ENCODE measurements at regions not wholly inside any gene's neighbourhood (a gene's known extent, or its start where the extent isn't known, plus 50 kb on each side); places are given as distances from the start of the nearest gene placed in this dataset.

GRCh38 chr3:161555320-161555719 lies 58.7 kb downstream of the OTOL1 start:
- intact Hi-C loops (cut with micrococcal nuclease; ENCODE audit: unreplicated experiment) = no loop called here
- CTCF ChIA-PET = no interaction called here
- Histone ChIP-seq H3K9me3 (ENCODE audit: low read depth, low read length, poor library complexity, severe bottlenecking) (no peaks in the 10 kb centered on the region), H3K4me1 (ENCODE audit: insufficient read depth, low read length, poor library complexity, severe bottlenecking) (peaks cover 22% of the 10 kb centered on the region), H3K36me3 (ENCODE audit: insufficient read depth, low read length, poor library complexity, severe bottlenecking) (no peaks in the 10 kb centered on the region), H3K27me3 (replicated peaks; ENCODE audit: insufficient read depth, low read depth, low read length, poor library complexity) (no peaks in the 10 kb centered on the region), H3K27ac (ENCODE audit: low read depth, low read length, poor library complexity, severe bottlenecking) (no peak overlapping the region), H3K4me3 (ENCODE audit: low read depth, low read length, poor library complexity, severe bottlenecking) (no peak overlapping the region)
- BruUV-seq (replicated peaks) = no TSS peak
- TF ChIP-seq EZH2 (IDR thresholded peaks at IDR 0.05; ENCODE audit: borderline replicate concordance, low read depth, low read length, poor library complexity, severe bottlenecking) (no peak), CTCF (conservative IDR thresholded peaks at IDR 0.05; ENCODE audit: low read depth, low read length) (no peak)
- POLR2A ChIA-PET (ENCODE audit: low non-redundant PET) = no interaction called here
- DNase-seq (ENCODE audit: low spot score) = no peak

GRCh38 chr3:161556533-161556932 lies 59.9 kb downstream of the OTOL1 start:
- CTCF ChIA-PET = no interaction called here
- no peak for DNase-seq (ENCODE audit: low spot score)
- Histone ChIP-seq H3K36me3 (ENCODE audit: insufficient read depth, low read length, poor library complexity, severe bottlenecking) (no peaks in the 10 kb centered on the region), H3K27ac (ENCODE audit: low read depth, low read length, poor library complexity, severe bottlenecking) (no peak overlapping the region), H3K4me3 (ENCODE audit: low read depth, low read length, poor library complexity, severe bottlenecking) (no peak overlapping the region), H3K9me3 (ENCODE audit: low read depth, low read length, poor library complexity, severe bottlenecking) (no peaks in the 10 kb centered on the region), H3K27me3 (replicated peaks; ENCODE audit: insufficient read depth, low read depth, low read length, poor library complexity) (no peaks in the 10 kb centered on the region), H3K4me1 (ENCODE audit: insufficient read depth, low read length, poor library complexity, severe bottlenecking) (peaks cover 26% of the 10 kb centered on the region)
- TF ChIP-seq EZH2 (IDR thresholded peaks at IDR 0.05; ENCODE audit: borderline replicate concordance, low read depth, low read length, poor library complexity, severe bottlenecking) (no peak), CTCF (conservative IDR thresholded peaks at IDR 0.05; ENCODE audit: low read depth, low read length) (no peak)
- BruUV-seq (replicated peaks) = no TSS peak
- POLR2A ChIA-PET (ENCODE audit: low non-redundant PET) = no interaction called here
- intact Hi-C loops (cut with micrococcal nuclease; ENCODE audit: unreplicated experiment) = no loop called here

GRCh38 chr3:161556941-161557340 lies 60.3 kb downstream of the OTOL1 start:
- H3K4me3 ChIP-seq (ENCODE audit: low read depth, low read length, poor library complexity, severe bottlenecking) = no peak overlapping the region
- intact Hi-C loops (cut with micrococcal nuclease; ENCODE audit: unreplicated experiment) = no loop called here
- DNase-seq (ENCODE audit: low spot score) = no peak
- TF ChIP-seq EZH2 (IDR thresholded peaks at IDR 0.05; ENCODE audit: borderline replicate concordance, low read depth, low read length, poor library complexity, severe bottlenecking) (no peak), CTCF (conservative IDR thresholded peaks at IDR 0.05; ENCODE audit: low read depth, low read length) (no peak)
- H3K4me1 ChIP-seq (ENCODE audit: insufficient read depth, low read length, poor library complexity, severe bottlenecking) = peaks cover 26% of the 10 kb centered on the region
- no peak overlapping the region for H3K27ac ChIP-seq (ENCODE audit: low read depth, low read length, poor library complexity, severe bottlenecking)
- H3K36me3 ChIP-seq (ENCODE audit: insufficient read depth, low read length, poor library complexity, severe bottlenecking) = no peaks in the 10 kb centered on the region
- ChIA-PET CTCF (no interaction called here), POLR2A (ENCODE audit: low non-redundant PET) (no interaction called here)
- no TSS peak for BruUV-seq (replicated peaks)
- H3K27me3 ChIP-seq (replicated peaks; ENCODE audit: insufficient read depth, low read depth, low read length, poor library complexity) = no peaks in the 10 kb centered on the region
- H3K9me3 ChIP-seq (ENCODE audit: low read depth, low read length, poor library complexity, severe bottlenecking) = no peaks in the 10 kb centered on the region

All from A673 (cell line).